ENCODE measurements at regions not wholly inside any gene's neighbourhood (a gene's known extent, or its start where the extent isn't known, plus 50 kb on each side); places are given as distances from the start of the nearest gene placed in this dataset.

DNA sequence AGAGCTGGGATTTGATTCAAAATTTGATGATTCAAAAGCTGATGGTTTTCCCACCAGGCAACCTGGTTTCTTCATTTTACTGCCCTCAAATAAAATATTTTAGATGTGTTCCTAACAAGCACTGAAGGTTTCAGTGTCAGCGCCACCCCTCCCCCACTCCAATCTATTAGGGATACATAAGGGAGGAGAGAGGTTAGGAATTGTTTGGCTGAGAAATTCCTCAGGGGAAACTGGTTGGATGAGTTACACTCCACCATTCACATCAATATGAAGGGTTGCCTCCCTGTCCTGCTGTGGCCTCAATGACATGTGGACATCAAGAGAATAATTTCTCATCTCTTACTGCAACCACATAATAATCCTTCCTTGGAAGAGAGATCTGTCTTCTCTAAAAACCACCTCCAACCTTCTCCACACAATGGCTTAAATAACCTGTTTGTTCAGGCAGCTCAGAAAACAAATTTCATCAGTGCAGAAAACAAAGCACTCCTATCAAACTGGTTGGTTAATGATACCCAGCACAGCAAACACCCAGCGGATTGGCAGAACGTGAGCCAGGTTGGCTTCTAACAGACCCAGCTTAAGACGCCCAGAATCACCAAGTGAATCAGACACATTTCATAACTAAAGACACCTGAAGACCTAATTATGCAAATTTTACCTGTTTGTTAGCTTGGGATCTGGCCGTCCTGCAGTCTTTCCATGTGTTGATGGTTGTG is 136.0 kb upstream of the SGK1 start:
- TF ChIP-seq, protein P1, sequence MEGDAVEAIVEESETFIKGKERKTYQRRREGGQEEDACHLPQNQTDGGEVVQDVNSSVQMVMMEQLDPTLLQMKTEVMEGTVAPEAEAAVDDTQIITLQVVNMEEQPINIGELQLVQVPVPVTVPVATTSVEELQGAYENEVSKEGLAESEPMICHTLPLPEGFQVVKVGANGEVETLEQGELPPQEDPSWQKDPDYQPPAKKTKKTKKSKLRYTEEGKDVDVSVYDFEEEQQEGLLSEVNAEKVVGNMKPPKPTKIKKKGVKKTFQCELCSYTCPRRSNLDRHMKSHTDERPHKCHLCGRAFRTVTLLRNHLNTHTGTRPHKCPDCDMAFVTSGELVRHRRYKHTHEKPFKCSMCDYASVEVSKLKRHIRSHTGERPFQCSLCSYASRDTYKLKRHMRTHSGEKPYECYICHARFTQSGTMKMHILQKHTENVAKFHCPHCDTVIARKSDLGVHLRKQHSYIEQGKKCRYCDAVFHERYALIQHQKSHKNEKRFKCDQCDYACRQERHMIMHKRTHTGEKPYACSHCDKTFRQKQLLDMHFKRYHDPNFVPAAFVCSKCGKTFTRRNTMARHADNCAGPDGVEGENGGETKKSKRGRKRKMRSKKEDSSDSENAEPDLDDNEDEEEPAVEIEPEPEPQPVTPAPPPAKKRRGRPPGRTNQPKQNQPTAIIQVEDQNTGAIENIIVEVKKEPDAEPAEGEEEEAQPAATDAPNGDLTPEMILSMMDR (IDR thresholded peaks at IDR 0.05): no peak
- no peak for TF ChIP-seq POLR2A (IDR thresholded peaks at IDR 0.05)
- no peak for TF ChIP-seq POLR2AphosphoS5 (IDR thresholded peaks at IDR 0.05)
